ENCODE measurements at regions not wholly inside any gene's neighbourhood (a gene's known extent, or its start where the extent isn't known, plus 50 kb on each side); places are given as distances from the start of the nearest gene placed in this dataset.

GRCh38 chr6:134443009-134443408, 125.1 kb upstream of the SGK1 start:
- ATAC-seq (ENCODE audit: low FRiP score) (no peak), DNase-seq (ENCODE audit: low spot score) (no peak)
- no peak for TF ChIP-seq CTCF (IDR thresholded peaks at IDR 0.05)

GRCh38 chr6:134442073-134442472, 124.2 kb upstream of the SGK1 start:
- ATAC-seq (ENCODE audit: low FRiP score) (no peak), DNase-seq (ENCODE audit: low spot score) (no peak)
- no peak for TF ChIP-seq CTCF (IDR thresholded peaks at IDR 0.05)

- no peak for ATAC-seq (ENCODE audit: low FRiP score)
- DNase-seq (ENCODE audit: low spot score), result no peak
- no peak for TF ChIP-seq CTCF (IDR thresholded peaks at IDR 0.05)
These were observed 120.9 kb upstream of the SGK1 start for GRCh38 chr6:134438837-134439236.

- DNase-seq (ENCODE audit: low spot score) (no peak), ATAC-seq (ENCODE audit: low FRiP score) (peak; percentile 38)
- no peak for TF ChIP-seq CTCF (IDR thresholded peaks at IDR 0.05)
These were observed 119.5 kb upstream of the SGK1 start for GRCh38 chr6:134437376-134437775.

GRCh38 chr6:134436950-134437349, 119.0 kb upstream of the SGK1 start:
- no peak for DNase-seq (ENCODE audit: low spot score)
- ATAC-seq (ENCODE audit: low FRiP score), result no peak
- TF ChIP-seq CTCF (IDR thresholded peaks at IDR 0.05), result no peak

GRCh38 chr6:134436281-134436815, 118.4 kb upstream of the SGK1 start:
- no peak for TF ChIP-seq CTCF (IDR thresholded peaks at IDR 0.05)
- peak; percentile 94 for ATAC-seq (ENCODE audit: low FRiP score)
- peak; percentile 31 for DNase-seq (ENCODE audit: low spot score)

GRCh38 chr6:134435814-134436280, 117.9 kb upstream of the SGK1 start:
- ATAC-seq (ENCODE audit: low FRiP score) (peak; percentile 13), DNase-seq (ENCODE audit: low spot score) (no peak)

More at GRCh38 chr6:134435814-134436280, 117.9 kb upstream of the SGK1 start:
- TF ChIP-seq CTCF (IDR thresholded peaks at IDR 0.05), result no peak
